Astrocyte (in vitro differentiated cells and primary cell): ENCODE measurements at regions not wholly inside any gene's neighbourhood (a gene's known extent, or its start where the extent isn't known, plus 50 kb on each side); places are given as distances from the start of the nearest gene placed in this dataset.

Experiments
- CTCF ChIP-seq: IDR thresholded peaks from 2 replicates; pipeline ENCODE4 v1.5.1; 2011; ENCODE audit warnings: low read depth, mild to moderate bottlenecking, inconsistent platforms, low read length, moderate library complexity; ENCODE audit not compliant: insufficient read depth
- EZH2 ChIP-seq: IDR thresholded peaks from 2 replicates; pipeline ENCODE4 v1.6.1; 2012; ENCODE audit warnings: mild to moderate bottlenecking, low read length, inconsistent platforms; ENCODE audit not compliant: insufficient read depth

GRCh38 chrX:102860235-102860634, 76.8 kb upstream of the RAB40AL start:
- no peak for TF ChIP-seq CTCF
- no peak for TF ChIP-seq EZH2
